HL-60 (cell line): ENCODE measurements at regions not wholly inside any gene's neighbourhood (a gene's known extent, or its start where the extent isn't known, plus 50 kb on each side); places are given as distances from the start of the nearest gene placed in this dataset.

Experiments
- DNase-seq, 2 experiments: peaks; one replicate each; pipeline ENCODE4 v3.0.0-alpha.2; 2010 to 2020; ENCODE audit warnings: low read depth in 1 of 2, low spot score in 1 of 2
- H3K27ac ChIP-seq: fragments of 250-450 bp; sonication (Bioruptor Pico); replicated peaks from 2 replicates; pipeline ENCODE4 v1.5.1; 2020; ENCODE audit warnings: mild to moderate bottlenecking, moderate library complexity
- H3K27me3 ChIP-seq: fragments of 250-450 bp; sonication (Bioruptor Pico); 2 replicates; pipeline ENCODE4 v1.5.1; 2021; ENCODE audit warnings: mild to moderate bottlenecking, moderate library complexity; ENCODE audit not compliant: insufficient read depth, poor library complexity, severe bottlenecking
- H3K4me3 ChIP-seq: replicated peaks from 2 replicates; pipeline ENCODE4 v1.5.1; 2011; ENCODE audit warnings: mild to moderate bottlenecking, control low read depth, low read length; ENCODE audit not compliant: insufficient read depth
- CTCF ChIP-seq: IDR thresholded peaks from one replicate; pipeline ENCODE4 v1.5.1; 2011; ENCODE audit warnings: low read length, control low read depth, inconsistent platforms; ENCODE audit not compliant: insufficient read depth
- GABPA ChIP-seq: IDR thresholded peaks from 2 replicates; pipeline ENCODE4 v1.6.1; 2012; ENCODE audit warnings: low read depth
- POLR2AphosphoS5 ChIP-seq: IDR thresholded peaks from 2 replicates; pipeline ENCODE4 v1.6.1; 2012; ENCODE audit warnings: low read depth
- REST ChIP-seq: IDR thresholded peaks from 2 replicates; pipeline ENCODE4 v1.6.1; 2012; ENCODE audit warnings: low read depth; ENCODE audit not compliant: insufficient replicate concordance
- SPI1 ChIP-seq: IDR thresholded peaks from 2 replicates; pipeline ENCODE4 v1.6.1; 2012; ENCODE audit warnings: low read depth, mild to moderate bottlenecking, borderline replicate concordance

- no peaks in the 10 kb centered on the region for H3K27me3 ChIP-seq
- TF ChIP-seq POLR2AphosphoS5 (no peak), CTCF (no peak), REST (no peak), GABPA (no peak), SPI1 (no peak)
Measured at GRCh38 chr10:62577076-62577475, 202.9 kb downstream of the ZNF365 start.

GRCh38 chr10:62577666-62578291 lies 203.6 kb downstream of the ZNF365 start:
- H3K4me3 ChIP-seq = no peak overlapping the region
- TF ChIP-seq SPI1 = no peak
- no peak overlapping the region for H3K27ac ChIP-seq
- no peak for DNase-seq
- no peaks in the 10 kb centered on the region for H3K27me3 ChIP-seq

More at GRCh38 chr10:62577076-62577475, 202.9 kb downstream of the ZNF365 start:
- no peak overlapping the region for H3K4me3 ChIP-seq
- no peak for DNase-seq
- H3K27ac ChIP-seq = no peak overlapping the region

- no peak overlapping the region for H3K27ac ChIP-seq
- DNase-seq = no peak
- H3K27me3 ChIP-seq = no peaks in the 10 kb centered on the region
- H3K4me3 ChIP-seq = no peak overlapping the region
- TF ChIP-seq SPI1 (no peak), GABPA (no peak), POLR2AphosphoS5 (no peak), CTCF (no peak), REST (no peak)
Measured at GRCh38 chr10:62578301-62578700, 204.1 kb downstream of the ZNF365 start.

- TF ChIP-seq CTCF = no peak
- TF ChIP-seq POLR2AphosphoS5 = no peak
- TF ChIP-seq REST = no peak
- no peak for TF ChIP-seq SPI1
- TF ChIP-seq GABPA = no peak
- no peak for DNase-seq
- Histone ChIP-seq H3K4me3 (no peak overlapping the region), H3K27ac (no peak overlapping the region), H3K27me3 (no peaks in the 10 kb centered on the region)
Measured at GRCh38 chr10:62578916-62579315, 204.7 kb downstream of the ZNF365 start.
